Loucy (cell line): ENCODE measurements at regions not wholly inside any gene's neighbourhood (a gene's known extent, or its start where the extent isn't known, plus 50 kb on each side); places are given as distances from the start of the nearest gene placed in this dataset.

Source experiments
- H2AFZ ChIP-seq: fragments of 200-600 bp; sonication (generic); 2 replicates; pipeline ENCODE4 v1.6.0; 2016; ENCODE audit warnings: antibody characterized with exemption, mild to moderate bottlenecking, low read length, moderate library complexity
- H3F3A ChIP-seq: fragments of 200-600 bp; 2 replicates; pipeline ENCODE4 v1.6.0; 2016; ENCODE audit warnings: antibody characterized with exemption, low read depth, mild to moderate bottlenecking
- H3K27me3 ChIP-seq: fragments of 200-600 bp; sonication (generic); 2 replicates; pipeline ENCODE4 v1.6.1; 2014; ENCODE audit warnings: low read length, mild to moderate bottlenecking; ENCODE audit not compliant: insufficient read depth, poor library complexity, severe bottlenecking
- H3K36me3 ChIP-seq: fragments of 200-600 bp; sonication (generic); 2 replicates; pipeline ENCODE4 v1.6.1; 2016; ENCODE audit warnings: low read length; ENCODE audit not compliant: insufficient read depth
- H3K4me1 ChIP-seq: fragments of 200-600 bp; sonication (generic); 2 replicates; pipeline ENCODE4 v1.5.1; 2014; ENCODE audit warnings: low read length, mild to moderate bottlenecking; ENCODE audit not compliant: insufficient read depth, poor library complexity, severe bottlenecking
- H3K4me2 ChIP-seq: fragments of 200-600 bp; sonication (generic); 2 replicates; pipeline ENCODE4 v1.6.0; 2014; ENCODE audit warnings: antibody characterized with exemption, low read length, low read depth, mild to moderate bottlenecking; ENCODE audit not compliant: poor library complexity, severe bottlenecking
- H3K4me3 ChIP-seq: fragments of 200-600 bp; sonication (generic); 2 replicates; pipeline ENCODE4 v1.5.1; 2014; ENCODE audit warnings: low read length, mild to moderate bottlenecking, mixed read lengths; ENCODE audit not compliant: poor library complexity, severe bottlenecking
- H3K79me2 ChIP-seq: fragments of 200-600 bp; sonication (generic); 2 replicates; pipeline ENCODE4 v1.6.1; 2014; ENCODE audit warnings: low read length; ENCODE audit not compliant: insufficient read depth
- H3K9ac ChIP-seq: fragments of 200-600 bp; sonication (generic); 2 replicates; pipeline ENCODE4 v1.6.0; 2014; ENCODE audit warnings: mild to moderate bottlenecking, low read depth, low read length, moderate library complexity; ENCODE audit not compliant: poor library complexity, severe bottlenecking
- H3K9me2 ChIP-seq: fragments of 200-600 bp; sonication (generic); replicated peaks from 2 replicates; pipeline ENCODE4 v1.6.1; 2016; ENCODE audit warnings: low read depth, low read length, mixed read lengths
- H3K9me3 ChIP-seq: fragments of 200-600 bp; sonication (generic); 2 replicates; pipeline ENCODE4 v1.6.1; 2014; ENCODE audit warnings: mild to moderate bottlenecking, antibody characterized with exemption, low read length, low read depth; ENCODE audit not compliant: insufficient read depth
- H4K20me1 ChIP-seq: fragments of 200-600 bp; sonication (generic); 2 replicates; pipeline ENCODE4 v1.6.0; 2014; ENCODE audit warnings: antibody characterized with exemption, low read length, mild to moderate bottlenecking; ENCODE audit not compliant: insufficient read depth, poor library complexity, severe bottlenecking
- EZH2phosphoT487 ChIP-seq: fragments of 200-600 bp; IDR thresholded peaks from 2 replicates; pipeline ENCODE4 v1.6.1; 2018; ENCODE audit warnings: antibody characterized with exemption, mild to moderate bottlenecking, moderate library complexity, borderline replicate concordance
- TF ChIP-seq, protein P1 (sequence below): fragments of 200-600 bp; sonication (generic); conservative IDR thresholded peaks from 2 replicates; pipeline ENCODE4 v1.5.1; 2014; ENCODE audit warnings: mild to moderate bottlenecking, antibody characterized with exemption, low read length

DNA sequence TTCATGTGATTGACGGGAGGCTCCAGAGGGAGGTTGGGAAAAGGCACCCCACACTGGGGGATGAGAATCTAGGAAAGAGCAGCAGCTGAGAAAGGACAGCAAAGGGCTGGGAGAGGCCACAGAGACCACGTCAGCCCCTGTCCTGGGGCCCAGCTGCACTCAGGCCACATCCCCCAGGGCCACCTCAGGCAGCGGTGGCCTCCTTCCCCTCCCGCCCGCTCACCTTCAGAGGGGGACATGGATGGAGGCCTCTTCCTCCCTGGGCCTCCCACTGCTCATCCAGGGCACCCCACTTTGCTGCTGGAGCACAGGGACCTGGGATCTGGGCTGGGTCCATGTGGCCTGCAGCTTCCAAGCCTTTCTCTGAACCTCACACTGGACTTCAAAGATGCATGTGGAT is 199.8 kb upstream of the HDAC4 start:
- H3K9me3 ChIP-seq: peaks cover 13% of the 10 kb centered on the region; the same call in 1 of the 2 replicates
- no peaks in the 10 kb centered on the region for H3K9me2 ChIP-seq
- H3K4me1 ChIP-seq: no peaks in the 10 kb centered on the region
- H3F3A ChIP-seq: no peaks in the 10 kb centered on the region
- TF ChIP-seq, protein P1, sequence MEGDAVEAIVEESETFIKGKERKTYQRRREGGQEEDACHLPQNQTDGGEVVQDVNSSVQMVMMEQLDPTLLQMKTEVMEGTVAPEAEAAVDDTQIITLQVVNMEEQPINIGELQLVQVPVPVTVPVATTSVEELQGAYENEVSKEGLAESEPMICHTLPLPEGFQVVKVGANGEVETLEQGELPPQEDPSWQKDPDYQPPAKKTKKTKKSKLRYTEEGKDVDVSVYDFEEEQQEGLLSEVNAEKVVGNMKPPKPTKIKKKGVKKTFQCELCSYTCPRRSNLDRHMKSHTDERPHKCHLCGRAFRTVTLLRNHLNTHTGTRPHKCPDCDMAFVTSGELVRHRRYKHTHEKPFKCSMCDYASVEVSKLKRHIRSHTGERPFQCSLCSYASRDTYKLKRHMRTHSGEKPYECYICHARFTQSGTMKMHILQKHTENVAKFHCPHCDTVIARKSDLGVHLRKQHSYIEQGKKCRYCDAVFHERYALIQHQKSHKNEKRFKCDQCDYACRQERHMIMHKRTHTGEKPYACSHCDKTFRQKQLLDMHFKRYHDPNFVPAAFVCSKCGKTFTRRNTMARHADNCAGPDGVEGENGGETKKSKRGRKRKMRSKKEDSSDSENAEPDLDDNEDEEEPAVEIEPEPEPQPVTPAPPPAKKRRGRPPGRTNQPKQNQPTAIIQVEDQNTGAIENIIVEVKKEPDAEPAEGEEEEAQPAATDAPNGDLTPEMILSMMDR: no peak
- TF ChIP-seq EZH2phosphoT487: no peak
- no peaks in the 10 kb centered on the region for H3K36me3 ChIP-seq
- no peak overlapping the region for H3K9ac ChIP-seq
- H3K27me3 ChIP-seq: no peaks in the 10 kb centered on the region
- H4K20me1 ChIP-seq: no peaks in the 10 kb centered on the region
- no peak overlapping the region for H3K4me3 ChIP-seq
- H3K79me2 ChIP-seq: no peaks in the 10 kb centered on the region
- no peak overlapping the region for H2AFZ ChIP-seq
- no peak overlapping the region for H3K4me2 ChIP-seq

DNA sequence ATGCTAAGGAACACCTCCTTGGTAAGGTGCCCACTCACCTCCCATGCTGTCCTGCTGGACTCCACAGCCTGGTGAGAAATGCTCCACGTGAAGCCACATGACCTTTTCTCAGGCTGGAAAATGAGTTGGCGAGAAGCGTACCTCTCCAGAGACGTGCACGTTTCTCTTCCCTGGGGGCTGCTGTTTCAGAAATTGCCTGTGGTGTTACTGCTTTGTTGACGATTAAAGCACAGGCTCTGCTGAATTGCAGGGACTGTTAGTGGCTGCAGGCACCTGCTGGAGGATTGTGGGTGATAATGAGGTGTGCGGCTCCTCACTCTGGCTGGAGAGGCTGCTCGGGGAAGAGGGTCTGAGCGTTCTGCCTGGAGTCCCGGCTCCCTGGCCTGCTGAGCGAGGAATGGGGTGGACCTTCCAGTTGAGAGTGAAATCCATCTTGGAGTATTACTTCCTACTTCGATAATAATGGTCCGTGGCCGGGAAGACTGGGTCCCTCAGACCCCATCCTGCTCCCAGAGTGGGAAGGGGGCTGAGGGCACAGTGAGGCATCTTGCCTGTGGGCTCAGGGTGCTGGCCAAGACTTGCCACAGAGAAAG is 199.3 kb upstream of the HDAC4 start:
- Histone ChIP-seq H3K36me3 (no peaks in the 10 kb centered on the region), H3K4me3 (no peak overlapping the region), H4K20me1 (no peaks in the 10 kb centered on the region), H3K79me2 (no peaks in the 10 kb centered on the region), H3K9me2 (no peaks in the 10 kb centered on the region), H3F3A (no peaks in the 10 kb centered on the region), H2AFZ (no peak overlapping the region), H3K9me3 (peaks cover 13% of the 10 kb centered on the region; the same call in 1 of the 2 replicates), H3K27me3 (no peaks in the 10 kb centered on the region), H3K4me1 (no peaks in the 10 kb centered on the region), H3K4me2 (no peak overlapping the region), H3K9ac (no peak overlapping the region)
- TF ChIP-seq EZH2phosphoT487: no peak
- TF ChIP-seq, protein P1: no peak

DNA sequence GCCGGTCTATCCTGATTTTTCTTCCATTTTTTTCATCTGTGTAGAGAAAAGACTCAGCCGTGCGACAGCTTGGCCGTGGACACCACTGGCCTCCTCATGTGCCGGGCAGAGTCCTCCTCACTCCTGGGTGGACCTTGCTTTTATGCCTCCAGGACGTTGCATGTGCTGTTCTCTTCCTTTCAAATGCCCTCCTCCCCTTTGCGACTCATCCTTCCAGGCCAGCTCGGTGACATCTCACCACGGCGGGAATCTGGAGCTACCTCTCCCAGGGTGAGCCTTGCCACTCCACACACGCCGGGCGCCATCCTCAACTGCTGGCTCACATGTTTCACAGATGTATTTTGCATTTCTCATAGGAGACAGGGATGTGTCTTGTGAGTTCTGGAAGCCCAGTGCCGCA is 198.5 kb upstream of the HDAC4 start:
- no peaks in the 10 kb centered on the region for H3K9me2 ChIP-seq
- no peaks in the 10 kb centered on the region for H3F3A ChIP-seq
- H3K4me3 ChIP-seq: no peak overlapping the region
- H3K79me2 ChIP-seq: no peaks in the 10 kb centered on the region
- H3K4me1 ChIP-seq: no peaks in the 10 kb centered on the region
- TF ChIP-seq EZH2phosphoT487: no peak
- TF ChIP-seq, protein P1: no peak
- H3K27me3 ChIP-seq: no peaks in the 10 kb centered on the region
- H3K9me3 ChIP-seq: peaks cover 13% of the 10 kb centered on the region; the same call in 1 of the 2 replicates
- no peaks in the 10 kb centered on the region for H3K36me3 ChIP-seq
- H4K20me1 ChIP-seq: no peaks in the 10 kb centered on the region
- no peak overlapping the region for H2AFZ ChIP-seq
- no peak overlapping the region for H3K4me2 ChIP-seq
- H3K9ac ChIP-seq: no peak overlapping the region
